GM23338 (cell line): ENCODE measurements at regions not wholly inside any gene's neighbourhood (a gene's known extent, or its start where the extent isn't known, plus 50 kb on each side); places are given as distances from the start of the nearest gene placed in this dataset.

Source experiments
- ATAC-seq: fragments of 200-7000 bp; cut with Tn5 transposase; 3 replicates; pipeline ENCODE4 v1.9.1; 2020
- DNase-seq: peaks from one replicate; pipeline ENCODE4 v3.0.0-alpha.2; 2015; ENCODE audit warnings: low spot score
- H2AFZ ChIP-seq: fragments of 200-600 bp; sonication (generic); 2 replicates; pipeline ENCODE4 v1.8.0; 2016; ENCODE audit warnings: antibody characterized with exemption, mild to moderate bottlenecking, moderate library complexity
- H3F3A ChIP-seq: fragments of 200-600 bp; sonication (generic); replicated peaks from 2 replicates; pipeline ENCODE4 v1.8.0; 2017; ENCODE audit warnings: antibody characterized with exemption, mixed run types, low read depth
- H3K27ac ChIP-seq: fragments of 200-600 bp; sonication (generic); 2 replicates; pipeline ENCODE4 v1.6.1; 2016; ENCODE audit warnings: low read depth
- H3K27me3 ChIP-seq: fragments of 200-600 bp; sonication (generic); 2 replicates; pipeline ENCODE4 v1.8.0; 2016; ENCODE audit warnings: mild to moderate bottlenecking, mixed run types, moderate library complexity; ENCODE audit not compliant: insufficient read depth
- H3K36me3 ChIP-seq: fragments of 200-600 bp; sonication (generic); 2 replicates; pipeline ENCODE4 v1.8.0; 2016; ENCODE audit warnings: mild to moderate bottlenecking; ENCODE audit not compliant: insufficient read depth
- H3K4me1 ChIP-seq: fragments of 200-600 bp; sonication (generic); 2 replicates; pipeline ENCODE4 v1.8.0; 2016; ENCODE audit warnings: mild to moderate bottlenecking, moderate library complexity; ENCODE audit not compliant: insufficient read depth
- H3K4me2 ChIP-seq: fragments of 200-600 bp; sonication (generic); 2 replicates; pipeline ENCODE4 v1.7.1; 2017; ENCODE audit warnings: mixed run types
- H3K4me3 ChIP-seq: fragments of 200-600 bp; sonication (generic); 2 replicates; pipeline ENCODE4 v1.6.1; 2016; ENCODE audit warnings: mixed run types
- H3K79me2 ChIP-seq: fragments of 200-600 bp; sonication (generic); replicated peaks from 2 replicates; pipeline ENCODE4 v1.8.0; 2017; ENCODE audit warnings: mild to moderate bottlenecking; ENCODE audit not compliant: insufficient read depth
- H3K9me2 ChIP-seq: fragments of 200-600 bp; sonication (generic); 2 replicates; pipeline ENCODE4 v1.8.0; 2017; ENCODE audit not compliant: insufficient read depth
- H4K20me1 ChIP-seq: fragments of 200-600 bp; sonication (generic); replicated peaks from 2 replicates; pipeline ENCODE4 v1.8.0; 2017; ENCODE audit warnings: mild to moderate bottlenecking; ENCODE audit not compliant: insufficient read depth
- H3K27ac Mint-ChIP-seq: 2 replicates; pipeline ENCODE4 v1.8.0; 2020; ENCODE audit warnings: inconsistent platforms, mild to moderate bottlenecking, moderate library complexity, mixed read lengths
- H3K27me3 Mint-ChIP-seq: 3 replicates; pipeline ENCODE4 v1.8.0; 2022; ENCODE audit warnings: low read depth, mild to moderate bottlenecking, moderate library complexity, mixed read lengths, inconsistent platforms; ENCODE audit not compliant: insufficient read depth, poor library complexity
- H3K36me3 Mint-ChIP-seq: 3 replicates; pipeline ENCODE4 v1.8.0; 2021; ENCODE audit warnings: low read depth, mild to moderate bottlenecking, inconsistent platforms, moderate library complexity, mixed read lengths
- H3K4me1 Mint-ChIP-seq: 3 replicates; pipeline ENCODE4 v1.8.0; 2020; ENCODE audit warnings: mild to moderate bottlenecking, inconsistent platforms, mixed read lengths
- H3K4me3 Mint-ChIP-seq: 3 replicates; pipeline ENCODE4 v1.8.0; 2021; ENCODE audit warnings: moderate library complexity, mild to moderate bottlenecking, inconsistent platforms, mixed read lengths
- H3K9me3 Mint-ChIP-seq: 3 replicates; pipeline ENCODE4 v1.8.0; 2020; ENCODE audit warnings: moderate library complexity, mild to moderate bottlenecking, inconsistent platforms, mixed read lengths
- CREB1 ChIP-seq: fragments of 250-450 bp; sonication (Bioruptor Pico); IDR thresholded peaks from 2 replicates; pipeline ENCODE4 v1.5.0; 2020; ENCODE audit warnings: low read depth, mild to moderate bottlenecking, moderate library complexity
- EZH2 ChIP-seq: fragments of 200-600 bp; sonication (generic); IDR thresholded peaks from one replicate; pipeline ENCODE4 v1.8.0; 2017; ENCODE audit warnings: antibody characterized with exemption, mild to moderate bottlenecking, low read depth; ENCODE audit not compliant: unreplicated experiment
- EZH2phosphoT487 ChIP-seq: fragments of 200-600 bp; sonication (generic); IDR thresholded peaks from one replicate; pipeline ENCODE4 v1.8.1; 2018; ENCODE audit warnings: antibody characterized with exemption; ENCODE audit not compliant: unreplicated experiment
- JUNB ChIP-seq: IDR thresholded peaks from one replicate; pipeline ENCODE4 v1.6.1; 2016; ENCODE audit warnings: antibody characterized with exemption; ENCODE audit not compliant: unreplicated experiment
- NANOG ChIP-seq: IDR thresholded peaks from 2 replicates; pipeline ENCODE4 v1.6.1; 2016; ENCODE audit warnings: antibody characterized with exemption, borderline replicate concordance
- POLR2AphosphoS5 ChIP-seq: IDR thresholded peaks from 2 replicates; pipeline ENCODE4 v1.6.1; 2016; ENCODE audit warnings: antibody characterized with exemption, low read depth
- STAT1 ChIP-seq: IDR thresholded peaks from one replicate; pipeline ENCODE4 v1.6.1; 2016; ENCODE audit warnings: antibody characterized with exemption; ENCODE audit not compliant: unreplicated experiment
- ZNF114 ChIP-seq: fragments of 250-450 bp; sonication (Bioruptor Pico); IDR thresholded peaks from 2 replicates; pipeline ENCODE4 v1.5.0; 2020; ENCODE audit warnings: mild to moderate bottlenecking, moderate library complexity
- ZNF331 ChIP-seq: fragments of 250-450 bp; sonication (Bioruptor Pico); IDR thresholded peaks from 2 replicates; pipeline ENCODE4 v1.5.0; 2020; ENCODE audit warnings: low read depth, mild to moderate bottlenecking, moderate library complexity
- TF ChIP-seq, protein P1 (sequence below), 2 experiments: fragments of 200-600 bp in 1 of 2; sonication (generic) in 1 of 2; conservative IDR thresholded peaks; 2 replicates each; pipeline versions ENCODE4 v1.5.1 to v1.6.1; 2016 to 2017; ENCODE audit warnings: antibody characterized with exemption in 2 of 2, low read depth in 2 of 2, mild to moderate bottlenecking in 2 of 2, moderate library complexity in 1 of 2
- TF ChIP-seq, protein P2 (sequence below): IDR thresholded peaks from one replicate; pipeline ENCODE4 v1.6.1; 2018; ENCODE audit warnings: antibody characterized with exemption; ENCODE audit not compliant: unreplicated experiment
- TF ChIP-seq, protein P3 (sequence below): IDR thresholded peaks from 2 replicates; pipeline ENCODE4 v1.6.1; 2016; ENCODE audit warnings: antibody characterized with exemption
- TF ChIP-seq, protein P4 (sequence below): fragments of 250-450 bp; sonication (Bioruptor Pico); IDR thresholded peaks from 2 replicates; pipeline ENCODE4 v1.5.0; 2020; ENCODE audit warnings: mild to moderate bottlenecking, moderate library complexity

DNA sequence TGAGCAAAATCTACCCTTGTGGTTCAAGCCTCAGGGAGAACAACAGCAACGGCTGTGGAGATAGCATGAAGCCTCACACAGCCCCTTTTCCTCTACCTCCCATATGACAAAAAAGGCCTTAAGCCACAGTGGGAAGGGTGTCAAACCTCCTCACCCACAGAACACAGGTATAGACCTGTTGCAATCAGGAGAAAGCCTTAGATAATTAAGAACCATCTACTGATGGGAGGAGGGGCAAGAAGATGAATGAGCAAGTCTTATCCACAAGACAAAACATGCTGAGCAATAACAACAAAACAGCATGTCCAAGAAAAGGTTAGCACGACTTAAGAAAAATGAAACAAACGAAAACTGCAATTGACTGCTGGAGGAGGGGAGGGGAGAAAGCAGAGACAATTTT is 272.9 kb upstream of the BCHE start:
- H4K20me1 ChIP-seq = no peaks in the 10 kb centered on the region
- H3K79me2 ChIP-seq = no peaks in the 10 kb centered on the region
- peaks cover 17% of the 10 kb centered on the region for H3K4me1 ChIP-seq
- Mint-ChIP-seq H3K4me1 (peaks cover 10% of the 10 kb centered on the region), H3K4me3 (no peak overlapping the region), H3K36me3 (no peaks in the 10 kb centered on the region), H3K27me3 (no peaks in the 10 kb centered on the region), H3K27ac (peak overlapping the region; percentile 30), H3K9me3 (no peaks in the 10 kb centered on the region)
- no peaks in the 10 kb centered on the region for H3K36me3 ChIP-seq
- no peaks in the 10 kb centered on the region for H3K9me2 ChIP-seq
- DNase-seq (no peak), ATAC-seq (no peak)
- no peak overlapping the region for H3K4me2 ChIP-seq
- no peaks in the 10 kb centered on the region for H3K27me3 ChIP-seq
- peak overlapping the region; percentile 49; the same call in 1 of the 2 replicates for H2AFZ ChIP-seq
- no peaks in the 10 kb centered on the region for H3F3A ChIP-seq
- no peak overlapping the region for H3K4me3 ChIP-seq
- H3K27ac ChIP-seq = no peak overlapping the region
- no peak for TF ChIP-seq NANOG
- no peak for TF ChIP-seq POLR2AphosphoS5
- no peak for TF ChIP-seq CREB1 (CRISPR knock-in tag)
- TF ChIP-seq EZH2 = no peak
- TF ChIP-seq, protein P1, sequence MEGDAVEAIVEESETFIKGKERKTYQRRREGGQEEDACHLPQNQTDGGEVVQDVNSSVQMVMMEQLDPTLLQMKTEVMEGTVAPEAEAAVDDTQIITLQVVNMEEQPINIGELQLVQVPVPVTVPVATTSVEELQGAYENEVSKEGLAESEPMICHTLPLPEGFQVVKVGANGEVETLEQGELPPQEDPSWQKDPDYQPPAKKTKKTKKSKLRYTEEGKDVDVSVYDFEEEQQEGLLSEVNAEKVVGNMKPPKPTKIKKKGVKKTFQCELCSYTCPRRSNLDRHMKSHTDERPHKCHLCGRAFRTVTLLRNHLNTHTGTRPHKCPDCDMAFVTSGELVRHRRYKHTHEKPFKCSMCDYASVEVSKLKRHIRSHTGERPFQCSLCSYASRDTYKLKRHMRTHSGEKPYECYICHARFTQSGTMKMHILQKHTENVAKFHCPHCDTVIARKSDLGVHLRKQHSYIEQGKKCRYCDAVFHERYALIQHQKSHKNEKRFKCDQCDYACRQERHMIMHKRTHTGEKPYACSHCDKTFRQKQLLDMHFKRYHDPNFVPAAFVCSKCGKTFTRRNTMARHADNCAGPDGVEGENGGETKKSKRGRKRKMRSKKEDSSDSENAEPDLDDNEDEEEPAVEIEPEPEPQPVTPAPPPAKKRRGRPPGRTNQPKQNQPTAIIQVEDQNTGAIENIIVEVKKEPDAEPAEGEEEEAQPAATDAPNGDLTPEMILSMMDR (conservative IDR thresholded peaks at IDR 0.05; ENCODE audit: low read depth in 2 of 2) = no peak
- no peak for TF ChIP-seq ZNF114 (CRISPR knock-in tag)
- TF ChIP-seq, protein P2, sequence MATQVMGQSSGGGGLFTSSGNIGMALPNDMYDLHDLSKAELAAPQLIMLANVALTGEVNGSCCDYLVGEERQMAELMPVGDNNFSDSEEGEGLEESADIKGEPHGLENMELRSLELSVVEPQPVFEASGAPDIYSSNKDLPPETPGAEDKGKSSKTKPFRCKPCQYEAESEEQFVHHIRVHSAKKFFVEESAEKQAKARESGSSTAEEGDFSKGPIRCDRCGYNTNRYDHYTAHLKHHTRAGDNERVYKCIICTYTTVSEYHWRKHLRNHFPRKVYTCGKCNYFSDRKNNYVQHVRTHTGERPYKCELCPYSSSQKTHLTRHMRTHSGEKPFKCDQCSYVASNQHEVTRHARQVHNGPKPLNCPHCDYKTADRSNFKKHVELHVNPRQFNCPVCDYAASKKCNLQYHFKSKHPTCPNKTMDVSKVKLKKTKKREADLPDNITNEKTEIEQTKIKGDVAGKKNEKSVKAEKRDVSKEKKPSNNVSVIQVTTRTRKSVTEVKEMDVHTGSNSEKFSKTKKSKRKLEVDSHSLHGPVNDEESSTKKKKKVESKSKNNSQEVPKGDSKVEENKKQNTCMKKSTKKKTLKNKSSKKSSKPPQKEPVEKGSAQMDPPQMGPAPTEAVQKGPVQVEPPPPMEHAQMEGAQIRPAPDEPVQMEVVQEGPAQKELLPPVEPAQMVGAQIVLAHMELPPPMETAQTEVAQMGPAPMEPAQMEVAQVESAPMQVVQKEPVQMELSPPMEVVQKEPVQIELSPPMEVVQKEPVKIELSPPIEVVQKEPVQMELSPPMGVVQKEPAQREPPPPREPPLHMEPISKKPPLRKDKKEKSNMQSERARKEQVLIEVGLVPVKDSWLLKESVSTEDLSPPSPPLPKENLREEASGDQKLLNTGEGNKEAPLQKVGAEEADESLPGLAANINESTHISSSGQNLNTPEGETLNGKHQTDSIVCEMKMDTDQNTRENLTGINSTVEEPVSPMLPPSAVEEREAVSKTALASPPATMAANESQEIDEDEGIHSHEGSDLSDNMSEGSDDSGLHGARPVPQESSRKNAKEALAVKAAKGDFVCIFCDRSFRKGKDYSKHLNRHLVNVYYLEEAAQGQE = no peak
- TF ChIP-seq, protein P3, sequence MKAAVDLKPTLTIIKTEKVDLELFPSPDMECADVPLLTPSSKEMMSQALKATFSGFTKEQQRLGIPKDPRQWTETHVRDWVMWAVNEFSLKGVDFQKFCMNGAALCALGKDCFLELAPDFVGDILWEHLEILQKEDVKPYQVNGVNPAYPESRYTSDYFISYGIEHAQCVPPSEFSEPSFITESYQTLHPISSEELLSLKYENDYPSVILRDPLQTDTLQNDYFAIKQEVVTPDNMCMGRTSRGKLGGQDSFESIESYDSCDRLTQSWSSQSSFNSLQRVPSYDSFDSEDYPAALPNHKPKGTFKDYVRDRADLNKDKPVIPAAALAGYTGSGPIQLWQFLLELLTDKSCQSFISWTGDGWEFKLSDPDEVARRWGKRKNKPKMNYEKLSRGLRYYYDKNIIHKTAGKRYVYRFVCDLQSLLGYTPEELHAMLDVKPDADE = no peak
- TF ChIP-seq, protein P4, sequence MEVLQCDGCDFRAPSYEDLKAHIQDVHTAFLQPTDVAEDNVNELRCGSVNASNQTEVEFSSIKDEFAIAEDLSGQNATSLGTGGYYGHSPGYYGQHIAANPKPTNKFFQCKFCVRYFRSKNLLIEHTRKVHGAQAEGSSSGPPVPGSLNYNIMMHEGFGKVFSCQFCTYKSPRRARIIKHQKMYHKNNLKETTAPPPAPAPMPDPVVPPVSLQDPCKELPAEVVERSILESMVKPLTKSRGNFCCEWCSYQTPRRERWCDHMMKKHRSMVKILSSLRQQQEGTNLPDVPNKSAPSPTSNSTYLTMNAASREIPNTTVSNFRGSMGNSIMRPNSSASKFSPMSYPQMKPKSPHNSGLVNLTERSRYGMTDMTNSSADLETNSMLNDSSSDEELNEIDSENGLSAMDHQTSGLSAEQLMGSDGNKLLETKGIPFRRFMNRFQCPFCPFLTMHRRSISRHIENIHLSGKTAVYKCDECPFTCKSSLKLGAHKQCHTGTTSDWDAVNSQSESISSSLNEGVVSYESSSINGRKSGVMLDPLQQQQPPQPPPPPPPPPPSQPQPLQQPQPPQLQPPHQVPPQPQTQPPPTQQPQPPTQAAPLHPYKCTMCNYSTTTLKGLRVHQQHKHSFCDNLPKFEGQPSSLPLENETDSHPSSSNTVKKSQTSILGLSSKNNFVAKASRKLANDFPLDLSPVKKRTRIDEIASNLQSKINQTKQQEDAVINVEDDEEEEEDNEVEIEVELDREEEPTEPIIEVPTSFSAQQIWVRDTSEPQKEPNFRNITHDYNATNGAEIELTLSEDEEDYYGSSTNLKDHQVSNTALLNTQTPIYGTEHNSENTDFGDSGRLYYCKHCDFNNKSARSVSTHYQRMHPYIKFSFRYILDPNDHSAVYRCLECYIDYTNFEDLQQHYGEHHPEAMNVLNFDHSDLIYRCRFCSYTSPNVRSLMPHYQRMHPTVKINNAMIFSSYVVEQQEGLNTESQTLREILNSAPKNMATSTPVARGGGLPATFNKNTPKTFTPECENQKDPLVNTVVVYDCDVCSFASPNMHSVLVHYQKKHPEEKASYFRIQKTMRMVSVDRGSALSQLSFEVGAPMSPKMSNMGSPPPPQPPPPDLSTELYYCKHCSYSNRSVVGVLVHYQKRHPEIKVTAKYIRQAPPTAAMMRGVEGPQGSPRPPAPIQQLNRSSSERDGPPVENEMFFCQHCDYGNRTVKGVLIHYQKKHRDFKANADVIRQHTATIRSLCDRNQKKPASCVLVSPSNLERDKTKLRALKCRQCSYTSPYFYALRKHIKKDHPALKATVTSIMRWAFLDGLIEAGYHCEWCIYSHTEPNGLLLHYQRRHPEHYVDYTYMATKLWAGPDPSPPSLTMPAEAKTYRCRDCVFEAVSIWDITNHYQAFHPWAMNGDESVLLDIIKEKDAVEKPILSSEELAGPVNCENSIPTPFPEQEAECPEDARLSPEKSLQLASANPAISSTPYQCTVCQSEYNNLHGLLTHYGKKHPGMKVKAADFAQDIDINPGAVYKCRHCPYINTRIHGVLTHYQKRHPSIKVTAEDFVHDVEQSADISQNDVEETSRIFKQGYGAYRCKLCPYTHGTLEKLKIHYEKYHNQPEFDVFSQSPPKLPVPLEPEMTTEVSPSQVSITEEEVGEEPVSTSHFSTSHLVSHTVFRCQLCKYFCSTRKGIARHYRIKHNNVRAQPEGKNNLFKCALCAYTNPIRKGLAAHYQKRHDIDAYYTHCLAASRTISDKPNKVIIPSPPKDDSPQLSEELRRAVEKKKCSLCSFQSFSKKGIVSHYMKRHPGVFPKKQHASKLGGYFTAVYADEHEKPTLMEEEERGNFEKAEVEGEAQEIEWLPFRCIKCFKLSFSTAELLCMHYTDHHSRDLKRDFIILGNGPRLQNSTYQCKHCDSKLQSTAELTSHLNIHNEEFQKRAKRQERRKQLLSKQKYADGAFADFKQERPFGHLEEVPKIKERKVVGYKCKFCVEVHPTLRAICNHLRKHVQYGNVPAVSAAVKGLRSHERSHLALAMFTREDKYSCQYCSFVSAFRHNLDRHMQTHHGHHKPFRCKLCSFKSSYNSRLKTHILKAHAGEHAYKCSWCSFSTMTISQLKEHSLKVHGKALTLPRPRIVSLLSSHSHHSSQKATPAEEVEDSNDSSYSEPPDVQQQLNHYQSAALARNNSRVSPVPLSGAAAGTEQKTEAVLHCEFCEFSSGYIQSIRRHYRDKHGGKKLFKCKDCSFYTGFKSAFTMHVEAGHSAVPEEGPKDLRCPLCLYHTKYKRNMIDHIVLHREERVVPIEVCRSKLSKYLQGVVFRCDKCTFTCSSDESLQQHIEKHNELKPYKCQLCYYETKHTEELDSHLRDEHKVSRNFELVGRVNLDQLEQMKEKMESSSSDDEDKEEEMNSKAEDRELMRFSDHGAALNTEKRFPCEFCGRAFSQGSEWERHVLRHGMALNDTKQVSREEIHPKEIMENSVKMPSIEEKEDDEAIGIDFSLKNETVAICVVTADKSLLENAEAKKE (CRISPR knock-in tag) = no peak
- TF ChIP-seq STAT1 = no peak
- TF ChIP-seq ZNF331 (CRISPR knock-in tag) = no peak
- no peak for TF ChIP-seq EZH2phosphoT487
- no peak for TF ChIP-seq JUNB
